Esophagus muscularis mucosa (tissue), 4 donors: ENCODE measurements at regions not wholly inside any gene's neighbourhood (a gene's known extent, or its start where the extent isn't known, plus 50 kb on each side); places are given as distances from the start of the nearest gene placed in this dataset.

ENCODE experiments used
- EP300 ChIP-seq: sonication (generic); formaldehyde crosslinking; IDR thresholded peaks from one replicate; pipeline ENCODE4 v1.6.1; 2017; ENCODE audit warnings: antibody characterized with exemption
- POLR2A ChIP-seq: fragments of 450-650 bp; IDR thresholded peaks from one replicate; pipeline ENCODE4 v1.6.1; 2017; ENCODE audit warnings: antibody characterized with exemption, moderate library complexity, mild to moderate bottlenecking, low read depth
- TF ChIP-seq, protein P1 (sequence below), 3 experiments: fragments of 200-600 bp in 2 of 3; fragments of 450-650 bp in 1 of 3; sonication (generic) in 2 of 3; IDR thresholded peaks; one replicate each; pipeline ENCODE4 v1.5.1; 2017 to 2019; ENCODE audit warnings: antibody characterized with exemption in 3 of 3, mild to moderate bottlenecking in 2 of 3, moderate library complexity in 1 of 3

DNA sequence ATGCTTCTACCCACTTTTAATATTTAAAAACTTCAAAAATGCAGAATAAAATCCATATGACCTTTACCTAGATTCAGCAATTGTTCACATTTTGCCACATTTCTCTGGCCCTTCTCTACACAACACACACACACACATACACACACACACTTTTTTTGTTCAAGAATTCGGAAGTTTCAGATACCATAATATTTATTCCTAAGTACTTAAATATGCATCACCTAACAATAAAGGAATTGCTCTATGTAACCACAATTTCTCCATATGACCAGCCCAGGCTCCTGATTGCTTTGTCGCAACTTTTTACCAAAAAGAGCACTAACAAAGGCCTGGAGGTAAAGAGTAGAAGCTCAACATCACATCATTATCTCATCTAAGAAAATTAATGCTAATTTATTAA, 106.6 kb downstream of the FAS start:
- TF ChIP-seq, protein P1, sequence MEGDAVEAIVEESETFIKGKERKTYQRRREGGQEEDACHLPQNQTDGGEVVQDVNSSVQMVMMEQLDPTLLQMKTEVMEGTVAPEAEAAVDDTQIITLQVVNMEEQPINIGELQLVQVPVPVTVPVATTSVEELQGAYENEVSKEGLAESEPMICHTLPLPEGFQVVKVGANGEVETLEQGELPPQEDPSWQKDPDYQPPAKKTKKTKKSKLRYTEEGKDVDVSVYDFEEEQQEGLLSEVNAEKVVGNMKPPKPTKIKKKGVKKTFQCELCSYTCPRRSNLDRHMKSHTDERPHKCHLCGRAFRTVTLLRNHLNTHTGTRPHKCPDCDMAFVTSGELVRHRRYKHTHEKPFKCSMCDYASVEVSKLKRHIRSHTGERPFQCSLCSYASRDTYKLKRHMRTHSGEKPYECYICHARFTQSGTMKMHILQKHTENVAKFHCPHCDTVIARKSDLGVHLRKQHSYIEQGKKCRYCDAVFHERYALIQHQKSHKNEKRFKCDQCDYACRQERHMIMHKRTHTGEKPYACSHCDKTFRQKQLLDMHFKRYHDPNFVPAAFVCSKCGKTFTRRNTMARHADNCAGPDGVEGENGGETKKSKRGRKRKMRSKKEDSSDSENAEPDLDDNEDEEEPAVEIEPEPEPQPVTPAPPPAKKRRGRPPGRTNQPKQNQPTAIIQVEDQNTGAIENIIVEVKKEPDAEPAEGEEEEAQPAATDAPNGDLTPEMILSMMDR (IDR thresholded peaks at IDR 0.05), result no peak
- TF ChIP-seq POLR2A, result no peak
- TF ChIP-seq EP300, result no peak
